ENCODE measurements at regions not wholly inside any gene's neighbourhood (a gene's known extent, or its start where the extent isn't known, plus 50 kb on each side); places are given as distances from the start of the nearest gene placed in this dataset.

DNA sequence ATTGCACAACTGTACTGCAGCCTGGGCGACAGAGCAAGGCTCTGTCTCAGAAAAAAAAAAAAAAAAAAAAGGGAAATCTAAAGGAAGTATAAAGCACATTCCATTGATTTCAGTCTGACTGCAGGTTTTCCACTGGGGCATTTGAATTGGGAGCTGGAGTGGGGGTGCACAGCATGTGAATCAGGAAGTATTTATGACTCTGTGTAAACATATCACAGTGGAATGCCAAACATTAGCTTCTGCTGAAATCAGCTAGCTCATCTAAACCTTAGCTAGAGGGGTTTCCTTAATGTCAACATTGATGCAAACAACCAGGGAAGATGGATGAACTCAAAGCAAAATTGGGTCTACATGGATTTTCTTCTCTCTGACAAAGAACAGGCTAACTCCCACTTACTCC lies 641.0 kb upstream of the EEF2KMT start:
- Histone ChIP-seq H2AFZ (ENCODE audit: low read length) (no peak overlapping the region), H3K9me3 (ENCODE audit: control insufficient read depth, insufficient read depth, low read depth, low read length) (no peaks in the 10 kb centered on the region), H3K4me1 (ENCODE audit: control insufficient read depth, extremely low read depth, insufficient read depth, low read length) (no peaks in the 10 kb centered on the region), H3K4me2 (ENCODE audit: extremely low read depth, insufficient read depth, low read length) (no peak overlapping the region), H3K27ac (ENCODE audit: insufficient read depth, low read length) (no peak overlapping the region), H3K9ac (ENCODE audit: insufficient read depth, low read length) (no peak overlapping the region), H3K36me3 (ENCODE audit: control insufficient read depth, insufficient read depth, low read length) (no peaks in the 10 kb centered on the region), H4K20me1 (ENCODE audit: control insufficient read depth, extremely low read depth, insufficient read depth, low read length) (no peaks in the 10 kb centered on the region), H3K79me2 (ENCODE audit: control insufficient read depth, insufficient read depth, low read length) (no peaks in the 10 kb centered on the region), H3K4me3 (replicated peaks in 1 of 4; ENCODE audit: control extremely low read depth in 1 of 4, insufficient read depth in 1 of 4, low read depth in 3 of 4, low read length in 4 of 4) (no peak overlapping the region), H3K27me3 (ENCODE audit: control insufficient read depth, insufficient read depth, low read length) (no peaks in the 10 kb centered on the region)
- DNase-seq (ENCODE audit: low read depth in 2 of 2): no peak
- no peak for TF ChIP-seq CTCF (conservative IDR thresholded peaks at IDR 0.05 in 1 of 2, IDR thresholded peaks at IDR 0.05 in 1 of 2; ENCODE audit: low read depth in 1 of 2, low read length in 2 of 2)
- TF ChIP-seq EZH2 (IDR thresholded peaks at IDR 0.05; ENCODE audit: low read length, missing control alignments): no peak

GRCh38 chr16:5736209-5736930 lies 638.8 kb upstream of the EEF2KMT start:
- DNase-seq (ENCODE audit: low read depth in 2 of 2): no peak
- TF ChIP-seq CTCF (conservative IDR thresholded peaks at IDR 0.05 in 1 of 2, IDR thresholded peaks at IDR 0.05 in 1 of 2; ENCODE audit: low read depth in 1 of 2, low read length in 2 of 2) (no peak), EZH2 (IDR thresholded peaks at IDR 0.05; ENCODE audit: low read length, missing control alignments) (no peak)
- H3K9me3 ChIP-seq (ENCODE audit: control insufficient read depth, insufficient read depth, low read depth, low read length): no peaks in the 10 kb centered on the region
- H3K9ac ChIP-seq (ENCODE audit: insufficient read depth, low read length): no peak overlapping the region
- H3K4me1 ChIP-seq (ENCODE audit: control insufficient read depth, extremely low read depth, insufficient read depth, low read length): no peaks in the 10 kb centered on the region
- no peak overlapping the region for H2AFZ ChIP-seq (ENCODE audit: low read length)
- H4K20me1 ChIP-seq (ENCODE audit: control insufficient read depth, extremely low read depth, insufficient read depth, low read length): no peaks in the 10 kb centered on the region
- H3K79me2 ChIP-seq (ENCODE audit: control insufficient read depth, insufficient read depth, low read length): no peaks in the 10 kb centered on the region
- H3K36me3 ChIP-seq (ENCODE audit: control insufficient read depth, insufficient read depth, low read length): no peaks in the 10 kb centered on the region
- H3K4me2 ChIP-seq (ENCODE audit: extremely low read depth, insufficient read depth, low read length): no peak overlapping the region
- H3K27me3 ChIP-seq (ENCODE audit: control insufficient read depth, insufficient read depth, low read length): no peaks in the 10 kb centered on the region
- no peak overlapping the region for H3K27ac ChIP-seq (ENCODE audit: insufficient read depth, low read length)
- H3K4me3 ChIP-seq (replicated peaks in 1 of 4; ENCODE audit: control extremely low read depth in 1 of 4, insufficient read depth in 1 of 4, low read depth in 3 of 4, low read length in 4 of 4): no peak overlapping the region

- Histone ChIP-seq H3K4me1 (ENCODE audit: control insufficient read depth, extremely low read depth, insufficient read depth, low read length) (no peaks in the 10 kb centered on the region), H3K9ac (ENCODE audit: insufficient read depth, low read length) (no peak overlapping the region), H3K27ac (ENCODE audit: insufficient read depth, low read length) (no peak overlapping the region), H3K36me3 (ENCODE audit: control insufficient read depth, insufficient read depth, low read length) (no peaks in the 10 kb centered on the region), H2AFZ (ENCODE audit: low read length) (no peak overlapping the region), H3K79me2 (ENCODE audit: control insufficient read depth, insufficient read depth, low read length) (no peaks in the 10 kb centered on the region), H3K4me2 (ENCODE audit: extremely low read depth, insufficient read depth, low read length) (no peak overlapping the region), H3K9me3 (ENCODE audit: control insufficient read depth, insufficient read depth, low read depth, low read length) (no peaks in the 10 kb centered on the region), H3K27me3 (ENCODE audit: control insufficient read depth, insufficient read depth, low read length) (no peaks in the 10 kb centered on the region), H4K20me1 (ENCODE audit: control insufficient read depth, extremely low read depth, insufficient read depth, low read length) (no peaks in the 10 kb centered on the region), H3K4me3 (replicated peaks in 1 of 4; ENCODE audit: control extremely low read depth in 1 of 4, insufficient read depth in 1 of 4, low read depth in 3 of 4, low read length in 4 of 4) (no peak overlapping the region)
- DNase-seq (ENCODE audit: low read depth in 2 of 2): no peak
- TF ChIP-seq CTCF (conservative IDR thresholded peaks at IDR 0.05 in 1 of 2, IDR thresholded peaks at IDR 0.05 in 1 of 2; ENCODE audit: low read depth in 1 of 2, low read length in 2 of 2): no peak
- no peak for TF ChIP-seq EZH2 (IDR thresholded peaks at IDR 0.05; ENCODE audit: low read length, missing control alignments)
Measured at GRCh38 chr16:5735444-5735843, 637.8 kb upstream of the EEF2KMT start.

Data from fibroblast of lung (primary cell).